Upper lobe of right lung (tissue), 1 donor: ENCODE measurements at regions not wholly inside any gene's neighbourhood (a gene's known extent, or its start where the extent isn't known, plus 50 kb on each side); places are given as distances from the start of the nearest gene placed in this dataset.

Experiments used
- ATAC-seq: fragments of 200-7000 bp; cut with Tn5 transposase; one replicate; pipeline ENCODE4 v1.9.1; 2020; ENCODE audit warnings: mild to moderate bottlenecking, moderate library complexity
- DNase-seq: peaks from one replicate; pipeline ENCODE4 v3.0.0-alpha.2; 2020
- H3K27ac ChIP-seq: fragments of 200-600 bp; one replicate; pipeline ENCODE4 v1.8.0; 2022
- H3K27me3 ChIP-seq: fragments of 200-600 bp; one replicate; pipeline ENCODE4 v1.8.0; 2022; ENCODE audit warnings: mild to moderate bottlenecking
- H3K36me3 ChIP-seq: fragments of 200-600 bp; one replicate; pipeline ENCODE4 v1.8.0; 2022
- H3K4me1 ChIP-seq: fragments of 200-600 bp; one replicate; pipeline ENCODE4 v1.8.0; 2022
- H3K4me3 ChIP-seq: fragments of 200-600 bp; one replicate; pipeline ENCODE4 v1.8.0; 2022; ENCODE audit warnings: mild to moderate bottlenecking
- H3K9me3 ChIP-seq: fragments of 200-600 bp; one replicate; pipeline ENCODE4 v1.8.0; 2022
- CTCF ChIP-seq: fragments of 200-600 bp; IDR thresholded peaks from one replicate; pipeline ENCODE4 v1.8.0; 2022; ENCODE audit warnings: antibody characterized with exemption
- intact Hi-C: fragments of 100-400 bp; cut with DNase I; formaldehyde crosslinking; loops from one replicate; pipeline ENCODE4 v1.11.0; 2022
- donor health status: DM: no; HTN: yes; CAD: no; lungs with severe emphysema.

GRCh38 chr3:124266487-124266886, 274.6 kb upstream of the ROPN1 start:
- Histone ChIP-seq H3K9me3 (no peaks in the 10 kb centered on the region), H3K27me3 (no peaks in the 10 kb centered on the region), H3K27ac (no peak overlapping the region), H3K4me1 (peaks cover 12% of the 10 kb centered on the region), H3K4me3 (no peak overlapping the region), H3K36me3 (no peaks in the 10 kb centered on the region)
- no peak for TF ChIP-seq CTCF
- intact Hi-C loops: no loop called here
- ATAC-seq (no peak), DNase-seq (no peak)

GRCh38 chr3:124267406-124267805, 275.5 kb upstream of the ROPN1 start:
- TF ChIP-seq CTCF: no peak
- ATAC-seq: no peak
- Histone ChIP-seq H3K27ac (no peak overlapping the region), H3K36me3 (no peaks in the 10 kb centered on the region), H3K4me3 (no peak overlapping the region), H3K27me3 (no peaks in the 10 kb centered on the region), H3K4me1 (peaks cover 12% of the 10 kb centered on the region), H3K9me3 (no peaks in the 10 kb centered on the region)
- intact Hi-C loops: no loop called here
- DNase-seq: no peak

- H3K36me3 ChIP-seq: no peaks in the 10 kb centered on the region
- no peak for TF ChIP-seq CTCF
- ATAC-seq (no peak), DNase-seq (no peak)
- H3K27ac ChIP-seq: no peak overlapping the region
- intact Hi-C loops: no loop called here
- H3K9me3 ChIP-seq: no peaks in the 10 kb centered on the region
- no peaks in the 10 kb centered on the region for H3K27me3 ChIP-seq
- H3K4me3 ChIP-seq: no peak overlapping the region
- H3K4me1 ChIP-seq: peaks cover 20% of the 10 kb centered on the region
Measured at GRCh38 chr3:124268355-124268754, 276.4 kb upstream of the ROPN1 start.

GRCh38 chr3:124269619-124270018, 277.7 kb upstream of the ROPN1 start:
- no peak for DNase-seq
- ATAC-seq: no peak
- H3K9me3 ChIP-seq: no peaks in the 10 kb centered on the region
- TF ChIP-seq CTCF: no peak
- H3K4me1 ChIP-seq: peaks cover 26% of the 10 kb centered on the region
- no peak overlapping the region for H3K27ac ChIP-seq
- H3K4me3 ChIP-seq: no peak overlapping the region
- no peaks in the 10 kb centered on the region for H3K27me3 ChIP-seq
- H3K36me3 ChIP-seq: no peaks in the 10 kb centered on the region
- intact Hi-C loops: no loop called here

- H3K27me3 ChIP-seq: no peaks in the 10 kb centered on the region
- H3K27ac ChIP-seq: peak overlapping the region; percentile 58
- TF ChIP-seq CTCF: no peak
- peaks cover 41% of the 10 kb centered on the region for H3K4me1 ChIP-seq
- ATAC-seq (peak; percentile 28), DNase-seq (no peak)
- H3K4me3 ChIP-seq: no peak overlapping the region
- intact Hi-C loops: no loop called here
- H3K36me3 ChIP-seq: no peaks in the 10 kb centered on the region
- H3K9me3 ChIP-seq: no peaks in the 10 kb centered on the region
Measured at GRCh38 chr3:124272605-124273151, 280.8 kb upstream of the ROPN1 start.

GRCh38 chr3:124273651-124274050, 281.7 kb upstream of the ROPN1 start:
- no peak overlapping the region for H3K4me3 ChIP-seq
- DNase-seq (no peak), ATAC-seq (no peak)
- peak overlapping the region; percentile 58 for H3K27ac ChIP-seq
- H3K9me3 ChIP-seq: no peaks in the 10 kb centered on the region
- TF ChIP-seq CTCF: no peak
- intact Hi-C loops: no loop called here
- no peaks in the 10 kb centered on the region for H3K27me3 ChIP-seq
- no peaks in the 10 kb centered on the region for H3K36me3 ChIP-seq
- H3K4me1 ChIP-seq: peaks cover 33% of the 10 kb centered on the region
